ENCODE measurements at regions not wholly inside any gene's neighbourhood (a gene's known extent, or its start where the extent isn't known, plus 50 kb on each side); places are given as distances from the start of the nearest gene placed in this dataset.
A peak's percentile ranks its signal among the peaks of the same experiment; 100 is the strongest.
"Not testable (repeated sequence)": the region's sequence is repeated elsewhere in the genome, so short reads cannot be mapped to it uniquely, and the experiment has no call there.

- no peaks in the 10 kb centered on the region for H3K9me3 Mint-ChIP-seq
- H3K4me1 Mint-ChIP-seq = no peaks in the 10 kb centered on the region
- H3K27me3 Mint-ChIP-seq = no peaks in the 10 kb centered on the region
- ATAC-seq (no peak), DNase-seq (no peak)
- no peak overlapping the region for H3K27ac Mint-ChIP-seq
- no peak overlapping the region for H3K4me3 Mint-ChIP-seq
Measured at GRCh38 chr1:4129693-4130092, 229.6 kb upstream of the C1orf174 start.

DNA sequence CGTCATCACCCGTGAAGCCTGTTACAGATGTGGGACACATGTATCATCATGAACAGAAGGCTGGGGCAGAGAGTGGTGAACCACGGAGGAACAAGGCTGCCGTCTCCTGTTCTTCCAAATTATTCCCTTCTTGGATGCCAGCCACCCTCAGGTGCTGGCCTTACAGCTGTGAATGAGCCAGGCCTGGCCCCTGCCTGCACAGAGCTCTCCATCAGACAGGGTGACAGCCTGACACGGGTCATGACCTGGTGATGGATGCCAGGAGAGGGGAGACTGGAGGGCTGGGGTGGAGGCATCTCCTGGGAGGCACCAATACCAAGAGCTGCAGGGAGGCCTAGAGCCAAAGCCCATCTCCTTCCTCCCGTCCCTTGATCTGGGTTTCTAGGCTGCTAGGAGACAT, 230.0 kb upstream of the C1orf174 start:
- DNase-seq (no peak), ATAC-seq (no peak)
- Mint-ChIP-seq H3K9me3 (no peaks in the 10 kb centered on the region), H3K4me3 (no peak overlapping the region), H3K27me3 (no peaks in the 10 kb centered on the region), H3K4me1 (no peaks in the 10 kb centered on the region), H3K27ac (no peak overlapping the region)

GRCh38 chr1:4131734-4132133, 231.7 kb upstream of the C1orf174 start:
- Mint-ChIP-seq H3K27me3 (no peaks in the 10 kb centered on the region), H3K27ac (no peak overlapping the region), H3K4me3 (no peak overlapping the region), H3K9me3 (peaks cover 13 to 15% of the 10 kb centered on the region in 2 donors), H3K4me1 (no peaks in the 10 kb centered on the region)
- ATAC-seq = no peak
- DNase-seq = no peak

DNA sequence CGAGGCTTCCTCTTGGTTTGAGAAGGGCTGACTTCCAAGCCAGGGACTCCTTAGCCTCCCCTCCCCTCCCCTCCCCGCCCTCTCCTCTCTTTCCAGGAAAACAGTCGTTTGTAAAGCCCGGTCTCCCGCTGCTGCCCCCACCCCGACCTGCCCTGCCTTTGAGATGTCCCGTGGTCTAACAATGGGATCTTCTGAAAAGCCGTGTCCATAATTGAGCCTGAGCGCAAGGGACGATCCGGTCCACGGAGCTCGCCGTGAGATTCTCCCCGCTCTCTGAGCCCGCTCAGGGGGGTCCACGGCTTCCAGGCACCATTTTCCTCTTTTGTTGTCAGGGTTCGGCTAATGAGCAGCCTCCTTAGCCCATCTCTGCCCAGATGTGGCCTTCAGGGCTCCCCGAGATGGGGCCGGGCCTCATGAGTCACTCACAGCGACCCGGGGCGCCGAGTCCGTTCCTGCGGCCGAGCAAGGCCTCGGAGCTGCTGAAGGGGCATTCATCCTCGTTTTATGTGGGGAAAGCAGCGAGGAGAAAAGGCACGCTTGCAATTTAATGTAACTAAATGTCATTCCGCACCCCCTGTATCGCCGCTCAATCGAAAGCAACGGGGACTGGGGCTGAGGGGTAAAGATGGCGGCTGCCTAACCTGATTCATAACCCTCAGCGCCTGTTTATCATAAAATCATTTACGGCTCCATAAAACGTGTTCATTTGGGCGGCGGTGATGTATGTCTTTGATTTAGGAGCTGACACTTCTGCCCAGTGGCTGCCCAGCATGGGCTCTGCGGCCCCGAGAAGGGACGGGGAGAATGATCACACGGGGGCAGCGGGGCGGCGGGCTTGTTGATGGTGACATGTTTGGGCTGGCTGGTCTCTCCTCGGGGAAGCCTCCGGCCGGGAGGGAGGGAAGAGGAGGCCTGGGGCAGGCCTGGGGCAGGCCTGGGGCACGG, 232.6 kb upstream of the C1orf174 start:
- H3K4me1 Mint-ChIP-seq = no peaks in the 10 kb centered on the region
- peaks cover 16 to 21% of the 10 kb centered on the region in 2 donors for H3K9me3 Mint-ChIP-seq
- H3K4me3 Mint-ChIP-seq = no peak overlapping the region
- no peak for DNase-seq
- H3K27me3 Mint-ChIP-seq = peaks cover 3% of the 10 kb centered on the region
- peak overlapping the region in 1 of 2 donors; percentile 15 for H3K27ac Mint-ChIP-seq
- ATAC-seq = no peak

GRCh38 chr1:4133297-4133938, 233.3 kb upstream of the C1orf174 start:
- H3K27ac Mint-ChIP-seq = no peak overlapping the region
- no peak for DNase-seq
- no peaks in the 10 kb centered on the region for H3K4me1 Mint-ChIP-seq
- peaks cover 16 to 27% of the 10 kb centered on the region in 2 donors for H3K9me3 Mint-ChIP-seq
- peaks cover 11% of the 10 kb centered on the region for H3K27me3 Mint-ChIP-seq
- no peak overlapping the region for H3K4me3 Mint-ChIP-seq
- ATAC-seq = no peak

DNA sequence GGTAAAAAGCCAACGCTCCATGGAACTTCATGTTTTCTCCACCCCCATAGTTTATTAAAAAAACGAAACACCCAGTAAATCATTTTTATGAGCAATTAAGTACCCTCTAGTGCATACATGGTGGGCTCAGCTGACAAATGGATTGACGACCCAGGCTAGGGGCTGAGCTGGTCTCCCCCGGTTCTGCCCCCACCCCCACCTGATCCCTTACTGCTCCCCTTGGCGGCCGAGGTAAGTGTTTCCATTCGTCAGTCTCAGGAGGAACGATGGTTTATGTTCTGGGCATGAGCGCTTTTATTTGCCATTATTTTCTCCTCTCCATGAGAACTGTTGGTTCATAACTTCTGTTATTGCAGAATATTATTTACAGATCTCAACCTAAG, 233.9 kb upstream of the C1orf174 start:
- Mint-ChIP-seq H3K4me1 (no peaks in the 10 kb centered on the region), H3K4me3 (no peak overlapping the region), H3K27me3 (peaks cover 16% of the 10 kb centered on the region), H3K9me3 (peaks cover 16 to 27% of the 10 kb centered on the region in 2 donors), H3K27ac (no peak overlapping the region)
- ATAC-seq = no peak
- no peak for DNase-seq

GRCh38 chr1:4135853-4136252, 235.8 kb upstream of the C1orf174 start:
- ATAC-seq, H3K4me1 Mint-ChIP-seq, H3K4me3 Mint-ChIP-seq, H3K27ac Mint-ChIP-seq, DNase-seq: not testable (repeated sequence)
- Mint-ChIP-seq H3K27me3 (peaks cover 27% of the 10 kb centered on the region), H3K9me3 (peaks cover 16 to 27% of the 10 kb centered on the region in 2 donors)

- ATAC-seq (no peak), DNase-seq (no peak)
- Mint-ChIP-seq H3K27me3 (peaks cover 27% of the 10 kb centered on the region), H3K27ac (peak overlapping the region in 1 of 2 donors; percentile 62), H3K4me3 (no peak overlapping the region), H3K9me3 (peaks cover 16 to 27% of the 10 kb centered on the region in 2 donors), H3K4me1 (no peaks in the 10 kb centered on the region)
Measured at GRCh38 chr1:4137621-4138415, 237.7 kb upstream of the C1orf174 start.

- Mint-ChIP-seq H3K4me3 (no peak overlapping the region), H3K27me3 (peaks cover 27% of the 10 kb centered on the region), H3K27ac (no peak overlapping the region), H3K4me1 (no peaks in the 10 kb centered on the region), H3K9me3 (peaks cover 16 to 27% of the 10 kb centered on the region in 2 donors)
- ATAC-seq (no peak), DNase-seq (no peak)
Measured at GRCh38 chr1:4139646-4140045, 239.6 kb upstream of the C1orf174 start.

GRCh38 chr1:4140241-4140640, 240.2 kb upstream of the C1orf174 start:
- DNase-seq (no peak), ATAC-seq (no peak)
- Mint-ChIP-seq H3K9me3 (peaks cover 16 to 27% of the 10 kb centered on the region in 2 donors), H3K27me3 (peaks cover 27% of the 10 kb centered on the region), H3K27ac (no peak overlapping the region), H3K4me3 (no peak overlapping the region), H3K4me1 (no peaks in the 10 kb centered on the region)

- Mint-ChIP-seq H3K4me3 (no peak overlapping the region), H3K4me1 (no peaks in the 10 kb centered on the region), H3K27me3 (peaks cover 27% of the 10 kb centered on the region), H3K27ac (no peak overlapping the region), H3K9me3 (peaks cover 13 to 21% of the 10 kb centered on the region in 2 donors)
- no peak for DNase-seq
- no peak for ATAC-seq
Measured at GRCh38 chr1:4140821-4141220, 240.7 kb upstream of the C1orf174 start.

- H3K27ac Mint-ChIP-seq = no peak overlapping the region
- no peaks in the 10 kb centered on the region for H3K9me3 Mint-ChIP-seq
- no peak for DNase-seq
- no peaks in the 10 kb centered on the region for H3K4me1 Mint-ChIP-seq
- peaks cover 5% of the 10 kb centered on the region for H3K27me3 Mint-ChIP-seq
- no peak overlapping the region for H3K4me3 Mint-ChIP-seq
- ATAC-seq = peak; percentile 43
Measured at GRCh38 chr1:4144349-4144971, 244.4 kb upstream of the C1orf174 start.

DNA sequence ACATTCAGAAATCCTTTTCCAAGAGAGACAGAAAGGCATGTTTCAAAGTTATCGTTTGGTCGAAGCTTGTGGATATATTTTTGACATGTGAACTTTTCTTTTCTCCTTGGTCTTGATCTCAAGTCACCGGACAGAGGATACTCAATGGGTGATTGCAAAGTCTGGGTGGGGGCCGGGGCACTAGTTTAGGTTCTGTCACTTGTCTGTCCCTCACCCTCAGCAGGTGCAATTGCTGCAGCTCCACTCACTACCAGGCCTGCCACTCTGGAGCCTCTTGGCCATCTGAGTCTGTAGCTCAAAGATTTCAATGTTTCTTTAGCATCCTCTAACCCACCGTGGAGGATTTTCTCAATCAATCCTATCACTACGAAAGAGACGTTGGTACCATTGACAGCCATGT, 246.0 kb upstream of the C1orf174 start:
- Mint-ChIP-seq H3K4me1 (no peaks in the 10 kb centered on the region), H3K9me3 (no peaks in the 10 kb centered on the region), H3K4me3 (no peak overlapping the region), H3K27me3 (no peaks in the 10 kb centered on the region), H3K27ac (no peak overlapping the region)
- DNase-seq (no peak), ATAC-seq (no peak)

GRCh38 chr1:4146614-4147013, 246.5 kb upstream of the C1orf174 start:
- Mint-ChIP-seq H3K9me3 (no peaks in the 10 kb centered on the region), H3K27me3 (no peaks in the 10 kb centered on the region), H3K27ac (no peak overlapping the region), H3K4me3 (no peak overlapping the region), H3K4me1 (no peaks in the 10 kb centered on the region)
- DNase-seq (no peak), ATAC-seq (no peak)

GRCh38 chr1:4147509-4147908, 247.4 kb upstream of the C1orf174 start:
- Mint-ChIP-seq H3K27me3 (no peaks in the 10 kb centered on the region), H3K4me3 (no peak overlapping the region), H3K27ac (peak overlapping the region in 1 of 2 donors; percentile 82), H3K4me1 (no peaks in the 10 kb centered on the region), H3K9me3 (no peaks in the 10 kb centered on the region)
- DNase-seq (no peak), ATAC-seq (no peak)
